ENCODE measurements at regions not wholly inside any gene's neighbourhood (a gene's known extent, or its start where the extent isn't known, plus 50 kb on each side); places are given as distances from the start of the nearest gene placed in this dataset.

- TF ChIP-seq EZH2 (IDR thresholded peaks at IDR 0.05; ENCODE audit: low read depth) (no peak), CTCF (conservative IDR thresholded peaks at IDR 0.05) (no peak)
These were observed 190.3 kb upstream of the SEMA6A start for GRCh38 chr5:116764941-116765340.
